Fibroblast of lung (primary cell): ENCODE measurements at regions not wholly inside any gene's neighbourhood (a gene's known extent, or its start where the extent isn't known, plus 50 kb on each side); places are given as distances from the start of the nearest gene placed in this dataset.
A peak's percentile ranks its signal among the peaks of the same experiment; 100 is the strongest.

Source experiments
- DNase-seq, 2 donors: peaks; one replicate each; pipeline versions ENCODE4 v3.0.0 to v3.0.0-alpha.2; 2010; ENCODE audit warnings: low read depth in 2 of 2
- H2AFZ ChIP-seq: 2 replicates; pipeline ENCODE4 v1.5.1; 2012; ENCODE audit warnings: low read length, control low read depth, inconsistent platforms
- H3K27ac ChIP-seq: 2 replicates; pipeline ENCODE4 v1.5.1; 2011; ENCODE audit warnings: low read length, control low read depth; ENCODE audit not compliant: insufficient read depth
- H3K27me3 ChIP-seq: 2 replicates; pipeline ENCODE4 v1.5.1; 2011; ENCODE audit warnings: mild to moderate bottlenecking, low read length; ENCODE audit not compliant: control insufficient read depth, insufficient read depth
- H3K36me3 ChIP-seq: 2 replicates; pipeline ENCODE4 v1.5.1; 2011; ENCODE audit warnings: low read length; ENCODE audit not compliant: control insufficient read depth, insufficient read depth
- H3K4me1 ChIP-seq: 2 replicates; pipeline ENCODE4 v1.5.1; 2011; ENCODE audit warnings: low read length; ENCODE audit not compliant: control insufficient read depth, insufficient read depth; ENCODE audit errors: extremely low read depth
- H3K4me2 ChIP-seq: 2 replicates; pipeline ENCODE4 v1.5.1; 2011; ENCODE audit warnings: low read length, control low read depth; ENCODE audit not compliant: insufficient read depth; ENCODE audit errors: extremely low read depth
- H3K4me3 ChIP-seq, 4 experiments: fragments of 200-600 bp in 1 of 4; sonication (generic) in 1 of 4; replicated peaks in 1 of 4; 2 replicates each; pipeline ENCODE4 v1.5.1; 2011 to 2016; ENCODE audit warnings: low read length in 4 of 4, low read depth in 3 of 4, mild to moderate bottlenecking in 3 of 4, control low read depth in 2 of 4, inconsistent platforms in 1 of 4, mixed read lengths in 1 of 4; ENCODE audit not compliant: insufficient read depth in 1 of 4; ENCODE audit errors: control extremely low read depth in 1 of 4
- H3K79me2 ChIP-seq: 2 replicates; pipeline ENCODE4 v1.5.1; 2012; ENCODE audit warnings: mild to moderate bottlenecking, low read length, inconsistent platforms; ENCODE audit not compliant: control insufficient read depth, insufficient read depth
- H3K9ac ChIP-seq: 2 replicates; pipeline ENCODE4 v1.5.1; 2011; ENCODE audit warnings: mild to moderate bottlenecking, low read length, control low read depth; ENCODE audit not compliant: insufficient read depth
- H3K9me3 ChIP-seq: 2 replicates; pipeline ENCODE4 v1.5.1; 2012; ENCODE audit warnings: low read depth, low read length; ENCODE audit not compliant: control insufficient read depth, insufficient read depth
- H4K20me1 ChIP-seq: 2 replicates; pipeline ENCODE4 v1.5.1; 2011; ENCODE audit warnings: low read length; ENCODE audit not compliant: control insufficient read depth, insufficient read depth; ENCODE audit errors: extremely low read depth
- CTCF ChIP-seq, 2 donors: IDR thresholded peaks in 1 of 2; conservative IDR thresholded peaks in 1 of 2; 1 replicate in 1 of 2; 2 replicates in 1 of 2; pipeline ENCODE4 v1.5.1; 2011 to 2012; ENCODE audit warnings: low read length in 2 of 2, control low read depth in 1 of 2, inconsistent platforms in 1 of 2, low read depth in 1 of 2, mild to moderate bottlenecking in 1 of 2
- EZH2 ChIP-seq: IDR thresholded peaks from 2 replicates; pipeline ENCODE4 v1.5.1; 2012; ENCODE audit warnings: low read length, control low read depth, mild to moderate bottlenecking; ENCODE audit errors: missing control alignments

GRCh38 chr3:194058753-194059152 is 77.2 kb upstream of the HES1 start:
- H3K9ac ChIP-seq: no peak overlapping the region
- H3K27me3 ChIP-seq: no peaks in the 10 kb centered on the region
- H3K9me3 ChIP-seq: no peaks in the 10 kb centered on the region
- H3K4me3 ChIP-seq: no peak overlapping the region
- no peak for TF ChIP-seq EZH2
- TF ChIP-seq CTCF (conservative IDR thresholded peaks at IDR 0.05 in 1 of 2, IDR thresholded peaks at IDR 0.05 in 1 of 2; ENCODE audit: low read depth in 1 of 2, low read length in 2 of 2): no peak
- H3K36me3 ChIP-seq: no peaks in the 10 kb centered on the region
- H3K4me2 ChIP-seq: no peak overlapping the region
- H3K79me2 ChIP-seq: no peaks in the 10 kb centered on the region
- no peak overlapping the region for H3K27ac ChIP-seq
- H2AFZ ChIP-seq: no peak overlapping the region
- DNase-seq: no peak
- no peaks in the 10 kb centered on the region for H3K4me1 ChIP-seq
- no peaks in the 10 kb centered on the region for H4K20me1 ChIP-seq

DNA sequence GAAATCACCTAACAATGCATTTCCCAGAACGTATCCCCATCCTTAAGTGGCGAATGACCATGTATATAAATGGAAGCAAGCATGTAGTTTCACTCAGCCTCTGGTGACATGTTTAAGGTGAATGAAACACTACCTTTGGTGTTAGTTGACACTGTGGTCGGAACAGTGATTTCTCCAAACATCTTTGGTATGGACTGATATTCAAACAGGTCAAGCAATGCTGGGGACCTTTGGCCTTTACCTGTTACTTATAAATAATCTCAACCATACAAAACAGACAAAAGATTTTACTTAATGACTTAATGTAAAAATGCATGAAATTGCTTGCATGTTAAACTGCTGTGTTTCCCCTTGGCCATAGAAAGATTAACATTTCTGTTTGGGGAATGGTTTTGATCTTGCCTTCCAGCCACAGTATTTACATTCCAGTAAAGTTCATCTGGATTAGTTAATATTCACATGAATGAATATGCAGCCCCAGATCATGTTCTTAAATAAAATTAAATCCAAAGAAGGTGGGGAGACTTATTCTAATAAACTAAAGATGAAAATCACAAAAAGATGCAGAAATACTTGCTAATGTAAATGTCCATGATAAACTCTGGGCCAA is 74.4 kb upstream of the HES1 start:
- Histone ChIP-seq H3K27ac (no peak overlapping the region), H3K4me2 (no peak overlapping the region), H3K27me3 (peaks cover 12% of the 10 kb centered on the region), H4K20me1 (no peaks in the 10 kb centered on the region), H3K4me3 (no peak overlapping the region), H3K79me2 (no peaks in the 10 kb centered on the region), H3K4me1 (no peaks in the 10 kb centered on the region), H3K9ac (no peak overlapping the region), H3K36me3 (no peaks in the 10 kb centered on the region), H3K9me3 (no peaks in the 10 kb centered on the region), H2AFZ (no peak overlapping the region)
- no peak for TF ChIP-seq EZH2
- TF ChIP-seq CTCF (conservative IDR thresholded peaks at IDR 0.05 in 1 of 2, IDR thresholded peaks at IDR 0.05 in 1 of 2; ENCODE audit: low read depth in 1 of 2, low read length in 2 of 2): no peak
- DNase-seq: peak in 1 of 2 donors; percentile 65

GRCh38 chr3:194062830-194063229 is 73.1 kb upstream of the HES1 start:
- no peak overlapping the region for H3K27ac ChIP-seq
- peaks cover 12% of the 10 kb centered on the region for H3K27me3 ChIP-seq
- no peaks in the 10 kb centered on the region for H3K79me2 ChIP-seq
- H3K9ac ChIP-seq: no peak overlapping the region
- no peak overlapping the region for H2AFZ ChIP-seq
- H3K36me3 ChIP-seq: no peaks in the 10 kb centered on the region
- peak in 1 of 2 donors; percentile 45 for DNase-seq
- no peak overlapping the region for H3K4me3 ChIP-seq
- H3K9me3 ChIP-seq: no peaks in the 10 kb centered on the region
- TF ChIP-seq CTCF (conservative IDR thresholded peaks at IDR 0.05 in 1 of 2, IDR thresholded peaks at IDR 0.05 in 1 of 2; ENCODE audit: low read depth in 1 of 2, low read length in 2 of 2) (no peak), EZH2 (no peak)
- no peaks in the 10 kb centered on the region for H4K20me1 ChIP-seq
- H3K4me2 ChIP-seq: no peak overlapping the region
- no peaks in the 10 kb centered on the region for H3K4me1 ChIP-seq
